Erythroblast (primary cell): ENCODE measurements at regions not wholly inside any gene's neighbourhood (a gene's known extent, or its start where the extent isn't known, plus 50 kb on each side); places are given as distances from the start of the nearest gene placed in this dataset.
A peak's percentile ranks its signal among the peaks of the same experiment; 100 is the strongest.

ENCODE experiments used
- DNase-seq, 2 experiments: peaks; one replicate each; lab custom pipeline; 2025; lab: John Stamatoyannopoulos, UW
- GATA1 ChIP-seq: IDR thresholded peaks from 2 replicates; pipeline ENCODE4 v1.6.1; 2011; ENCODE audit warnings: low read depth, mild to moderate bottlenecking, control low read depth, low read length, moderate library complexity
- POLR2A ChIP-seq: IDR thresholded peaks from 2 replicates; pipeline ENCODE4 v1.6.1; 2011; ENCODE audit warnings: mild to moderate bottlenecking, low read length

GRCh38 chr16:48907906-48908634, 298.1 kb upstream of the N4BP1 start:
- TF ChIP-seq GATA1 = no peak
- no peak for TF ChIP-seq POLR2A
- no peak for DNase-seq

GRCh38 chr16:48905632-48906505, 295.9 kb upstream of the N4BP1 start:
- no peak for DNase-seq
- TF ChIP-seq GATA1 (no peak), POLR2A (no peak)

DNA sequence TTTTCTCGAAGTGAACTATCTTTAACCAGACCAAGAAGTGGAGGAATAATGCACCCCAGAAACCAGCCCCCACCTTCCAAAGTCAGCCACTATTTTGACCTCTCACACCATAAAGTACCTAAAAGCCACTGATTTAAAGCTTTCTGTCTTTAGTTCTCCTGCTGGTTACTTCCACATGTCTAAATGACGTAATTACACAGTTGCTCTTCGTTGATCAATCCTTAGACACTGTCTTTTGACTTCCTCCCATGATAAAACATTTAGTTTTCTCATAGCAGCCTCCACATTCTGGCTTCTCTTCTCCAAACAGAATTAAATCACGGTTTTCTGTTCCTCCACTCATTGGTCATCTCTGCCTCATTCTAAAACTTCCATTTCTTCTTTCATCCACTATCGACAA, 294.4 kb upstream of the N4BP1 start:
- TF ChIP-seq GATA1 (no peak), POLR2A (no peak)
- DNase-seq = no peak

- no peak for TF ChIP-seq GATA1
- no peak for TF ChIP-seq POLR2A
- DNase-seq = no peak
These were observed 293.1 kb upstream of the N4BP1 start for GRCh38 chr16:48903039-48903438.

DNA sequence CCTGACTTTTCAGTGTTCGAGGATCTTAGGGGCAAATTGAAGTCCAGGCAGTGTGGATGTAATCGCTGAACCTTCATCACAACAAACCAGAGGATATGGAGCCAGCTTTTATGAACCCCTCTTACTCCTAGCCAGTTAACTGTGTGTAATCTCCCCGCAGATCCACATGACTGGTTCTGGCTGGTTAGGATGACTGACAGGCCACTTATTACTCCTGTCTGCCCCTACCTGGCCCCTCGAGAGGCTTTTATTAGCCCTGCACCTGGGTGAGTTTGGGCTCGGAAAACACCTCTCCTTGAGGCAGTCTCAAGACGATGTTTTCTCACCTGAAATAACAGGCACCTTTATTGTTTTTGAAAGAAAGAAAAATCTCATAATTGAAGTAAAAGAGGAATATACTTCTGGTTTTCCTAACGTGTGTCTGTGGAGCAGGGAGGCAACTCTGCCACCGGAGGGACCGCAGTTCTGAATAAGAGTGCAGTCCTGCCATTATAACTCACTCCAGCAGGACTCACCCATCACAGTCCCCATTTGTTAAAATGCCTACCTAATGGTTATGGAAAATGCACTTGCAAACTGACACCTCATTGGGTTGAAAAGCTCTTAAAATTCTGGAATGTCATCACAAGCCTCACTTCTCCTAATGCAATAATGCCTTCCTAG, 291.9 kb upstream of the N4BP1 start:
- TF ChIP-seq GATA1 = no peak
- TF ChIP-seq POLR2A = no peak
- no peak for DNase-seq

DNA sequence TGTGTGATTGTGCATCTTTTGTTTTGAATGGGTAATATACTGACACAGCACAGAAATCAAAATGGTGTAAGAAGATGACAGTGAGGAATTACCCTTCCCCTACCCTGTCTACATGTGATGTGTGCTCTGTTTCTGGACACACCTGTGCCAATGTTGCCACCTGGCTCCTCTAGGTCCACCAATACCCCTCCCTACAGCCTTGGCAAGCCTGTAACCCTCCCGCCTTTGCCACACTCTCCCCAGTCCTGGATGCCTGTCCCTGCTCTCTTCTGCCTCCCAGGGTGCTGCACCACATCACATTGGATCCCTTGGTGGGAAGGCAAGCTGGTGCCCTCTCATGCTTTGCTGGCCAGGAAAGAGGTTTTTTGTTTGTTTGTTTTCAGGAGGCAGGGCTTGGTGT, 289.5 kb upstream of the N4BP1 start:
- TF ChIP-seq GATA1 = no peak
- no peak for DNase-seq

DNA sequence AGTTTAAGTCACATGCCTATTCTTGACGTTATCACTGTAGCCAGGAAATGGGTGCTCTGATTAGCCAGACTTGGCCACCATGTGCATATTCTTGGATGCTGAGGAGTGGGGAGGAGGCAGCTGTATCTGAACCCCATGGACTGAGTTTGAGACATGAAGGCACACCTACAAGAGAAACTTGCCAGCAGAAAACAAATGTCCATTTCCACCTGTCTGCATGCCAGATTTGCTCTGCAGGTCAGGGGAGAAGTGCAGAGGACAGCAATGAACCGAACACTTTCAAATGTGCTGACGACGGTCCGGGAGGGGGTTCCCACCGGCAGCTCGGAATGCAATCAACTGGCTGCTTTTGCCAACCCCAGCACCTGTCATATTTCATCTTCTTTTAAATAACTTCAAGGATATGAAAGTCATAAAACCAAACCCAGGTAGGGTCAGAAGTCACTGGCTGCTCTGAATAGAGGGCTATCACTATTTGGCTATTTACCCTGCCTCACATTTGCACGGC, 287.8 kb upstream of the N4BP1 start:
- no peak for DNase-seq
- no peak for TF ChIP-seq GATA1

GRCh38 chr16:48895142-48895541, 285.2 kb upstream of the N4BP1 start:
- TF ChIP-seq GATA1 = no peak
- no peak for TF ChIP-seq POLR2A
- DNase-seq = no peak

GRCh38 chr16:48892893-48893292, 282.9 kb upstream of the N4BP1 start:
- DNase-seq = peak in 1 of 2 experiments; percentile 2
- TF ChIP-seq POLR2A = no peak
- no peak for TF ChIP-seq GATA1

- TF ChIP-seq POLR2A = no peak
- TF ChIP-seq GATA1 = no peak
- no peak for DNase-seq
These were observed 277.7 kb upstream of the N4BP1 start for GRCh38 chr16:48887646-48888210.

DNA sequence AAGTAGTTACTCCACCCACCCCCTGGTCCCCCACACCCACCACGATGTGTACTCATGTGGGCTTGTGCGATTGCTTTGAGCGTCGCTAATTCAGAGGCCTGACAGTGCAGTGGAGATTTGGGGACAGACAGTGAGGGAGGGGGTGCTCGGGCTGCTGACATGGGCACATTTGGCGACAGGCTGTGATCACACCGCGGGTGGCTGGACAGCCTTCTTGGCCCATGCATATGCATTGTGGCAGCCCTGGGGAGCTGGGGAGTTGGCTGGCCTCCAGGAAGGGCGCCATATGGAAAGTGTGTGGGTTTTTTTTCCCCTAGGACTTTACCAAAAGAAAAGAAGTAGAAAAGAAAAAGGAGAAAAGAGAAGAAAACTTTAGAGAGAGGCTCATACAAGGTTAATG, 275.5 kb upstream of the N4BP1 start:
- TF ChIP-seq GATA1 (no peak), POLR2A (no peak)
- no peak for DNase-seq

DNA sequence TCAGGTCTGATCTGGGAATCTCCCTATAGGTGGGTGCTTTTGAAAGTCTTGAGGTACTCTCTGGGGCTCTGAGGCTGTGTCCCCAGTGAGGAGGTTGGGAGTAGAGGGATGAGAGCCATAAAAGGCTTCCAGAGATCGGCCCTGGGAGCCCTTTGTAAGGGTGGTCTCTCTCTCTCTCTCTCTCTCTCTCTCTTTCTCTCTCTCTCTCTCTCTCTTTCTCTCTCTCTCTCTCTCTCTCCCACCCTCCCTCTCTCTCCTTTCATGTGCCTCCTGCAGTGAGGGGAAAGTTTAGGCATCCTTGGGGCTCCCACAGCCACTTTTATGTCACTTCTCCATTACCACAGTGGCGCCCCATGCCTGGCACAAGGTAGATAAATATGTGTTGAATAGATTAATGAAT, 271.3 kb upstream of the N4BP1 start:
- no peak for DNase-seq
- TF ChIP-seq GATA1 = no peak

DNA sequence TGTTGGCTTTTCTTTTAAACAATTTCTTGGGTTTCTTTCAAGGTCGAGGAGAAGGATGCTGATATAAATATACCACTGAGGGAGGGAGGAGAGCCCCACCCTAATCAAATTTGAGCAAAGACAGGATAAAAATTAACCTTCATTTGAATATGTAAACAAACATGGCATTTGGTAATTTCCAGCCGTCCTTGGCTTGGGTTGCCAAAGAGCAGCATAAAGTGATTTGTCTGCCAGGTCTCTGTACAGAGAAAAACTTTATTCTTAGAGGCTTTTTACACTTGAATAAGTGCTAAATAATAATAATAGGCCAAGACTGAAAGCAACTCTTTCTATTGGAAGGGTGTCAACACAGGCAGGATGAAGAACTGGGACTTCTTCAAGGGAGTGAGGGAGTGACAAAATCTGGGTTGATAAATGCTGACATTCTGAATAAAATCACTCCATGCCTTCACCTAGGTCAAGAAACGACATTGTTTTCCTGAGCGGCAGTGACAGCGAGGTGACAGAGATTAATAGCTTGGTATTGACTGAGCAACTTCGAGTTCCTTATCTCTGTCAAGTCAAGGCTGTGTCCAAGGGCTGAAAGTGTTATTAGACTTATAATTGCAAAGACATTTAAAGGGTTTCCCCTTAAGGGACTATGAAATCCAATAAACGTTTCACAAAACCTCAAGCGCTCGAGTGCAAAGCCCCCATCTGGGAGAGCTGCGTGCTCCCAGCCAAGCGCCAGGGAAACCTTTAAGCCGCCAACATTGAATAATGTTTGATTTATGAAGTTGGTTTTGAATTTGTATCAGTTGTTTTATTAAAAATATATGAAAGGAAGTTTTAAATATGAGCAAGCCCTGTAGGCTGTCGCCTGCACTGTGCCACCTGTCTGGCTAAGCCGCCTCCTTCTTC, 269.5 kb upstream of the N4BP1 start:
- no peak for DNase-seq
- TF ChIP-seq GATA1 (no peak), POLR2A (no peak)
